HL-60 (cell line): ENCODE measurements at regions not wholly inside any gene's neighbourhood (a gene's known extent, or its start where the extent isn't known, plus 50 kb on each side); places are given as distances from the start of the nearest gene placed in this dataset.

Source experiments
- DNase-seq, 2 experiments: peaks; one replicate each; pipeline ENCODE4 v3.0.0-alpha.2; 2010 to 2020; ENCODE audit warnings: low read depth in 1 of 2, low spot score in 1 of 2
- H3K27ac ChIP-seq: fragments of 250-450 bp; sonication (Bioruptor Pico); replicated peaks from 2 replicates; pipeline ENCODE4 v1.5.1; 2020; ENCODE audit warnings: mild to moderate bottlenecking, moderate library complexity
- H3K27me3 ChIP-seq: fragments of 250-450 bp; sonication (Bioruptor Pico); 2 replicates; pipeline ENCODE4 v1.5.1; 2021; ENCODE audit warnings: mild to moderate bottlenecking, moderate library complexity; ENCODE audit not compliant: insufficient read depth, poor library complexity, severe bottlenecking
- H3K4me3 ChIP-seq: replicated peaks from 2 replicates; pipeline ENCODE4 v1.5.1; 2011; ENCODE audit warnings: mild to moderate bottlenecking, control low read depth, low read length; ENCODE audit not compliant: insufficient read depth
- GABPA ChIP-seq: IDR thresholded peaks from 2 replicates; pipeline ENCODE4 v1.6.1; 2012; ENCODE audit warnings: low read depth
- POLR2AphosphoS5 ChIP-seq: IDR thresholded peaks from 2 replicates; pipeline ENCODE4 v1.6.1; 2012; ENCODE audit warnings: low read depth
- REST ChIP-seq: IDR thresholded peaks from 2 replicates; pipeline ENCODE4 v1.6.1; 2012; ENCODE audit warnings: low read depth; ENCODE audit not compliant: insufficient replicate concordance
- SPI1 ChIP-seq: IDR thresholded peaks from 2 replicates; pipeline ENCODE4 v1.6.1; 2012; ENCODE audit warnings: low read depth, mild to moderate bottlenecking, borderline replicate concordance
- TF ChIP-seq, protein P1 (sequence below): IDR thresholded peaks from one replicate; pipeline ENCODE4 v1.5.1; 2011; ENCODE audit warnings: low read length, control low read depth, inconsistent platforms; ENCODE audit not compliant: insufficient read depth

DNA sequence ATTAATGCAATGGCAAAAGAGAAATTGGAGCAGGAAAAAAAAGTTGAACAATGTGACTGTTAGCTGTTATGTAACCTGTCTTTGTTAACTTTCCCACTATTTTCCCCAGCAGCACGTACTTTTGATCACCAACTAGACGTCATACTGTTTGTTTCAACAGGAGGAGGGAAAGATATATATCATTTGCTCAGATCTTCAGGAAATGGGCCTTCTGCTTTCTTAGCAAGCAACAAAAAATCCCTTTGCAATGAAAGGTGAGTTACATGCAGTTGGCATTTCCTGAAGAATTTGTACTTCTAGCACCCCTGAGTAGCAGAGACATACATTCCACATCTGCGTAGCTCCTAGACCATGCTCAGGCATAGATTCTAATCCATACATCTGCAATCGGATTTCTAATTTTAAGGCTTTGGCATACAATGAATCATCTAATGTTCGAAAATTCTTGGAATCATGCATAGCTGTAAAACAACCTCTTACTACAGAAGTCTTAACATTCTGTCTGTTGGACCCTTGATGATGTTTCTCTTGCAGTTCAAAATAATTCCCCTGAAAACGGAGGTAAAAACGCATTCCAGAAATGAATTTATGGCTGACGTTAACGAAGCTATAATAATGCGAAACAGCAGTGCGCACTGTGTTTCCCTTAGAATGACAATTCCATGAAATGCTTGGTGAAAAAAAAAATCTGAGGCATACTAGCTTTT, 286.9 kb upstream of the MGMT start:
- H3K27me3 ChIP-seq = no peaks in the 10 kb centered on the region
- no peak overlapping the region for H3K27ac ChIP-seq
- TF ChIP-seq, protein P1, sequence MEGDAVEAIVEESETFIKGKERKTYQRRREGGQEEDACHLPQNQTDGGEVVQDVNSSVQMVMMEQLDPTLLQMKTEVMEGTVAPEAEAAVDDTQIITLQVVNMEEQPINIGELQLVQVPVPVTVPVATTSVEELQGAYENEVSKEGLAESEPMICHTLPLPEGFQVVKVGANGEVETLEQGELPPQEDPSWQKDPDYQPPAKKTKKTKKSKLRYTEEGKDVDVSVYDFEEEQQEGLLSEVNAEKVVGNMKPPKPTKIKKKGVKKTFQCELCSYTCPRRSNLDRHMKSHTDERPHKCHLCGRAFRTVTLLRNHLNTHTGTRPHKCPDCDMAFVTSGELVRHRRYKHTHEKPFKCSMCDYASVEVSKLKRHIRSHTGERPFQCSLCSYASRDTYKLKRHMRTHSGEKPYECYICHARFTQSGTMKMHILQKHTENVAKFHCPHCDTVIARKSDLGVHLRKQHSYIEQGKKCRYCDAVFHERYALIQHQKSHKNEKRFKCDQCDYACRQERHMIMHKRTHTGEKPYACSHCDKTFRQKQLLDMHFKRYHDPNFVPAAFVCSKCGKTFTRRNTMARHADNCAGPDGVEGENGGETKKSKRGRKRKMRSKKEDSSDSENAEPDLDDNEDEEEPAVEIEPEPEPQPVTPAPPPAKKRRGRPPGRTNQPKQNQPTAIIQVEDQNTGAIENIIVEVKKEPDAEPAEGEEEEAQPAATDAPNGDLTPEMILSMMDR = no peak
- TF ChIP-seq SPI1 (no peak), REST (no peak), POLR2AphosphoS5 (no peak), GABPA (no peak)
- no peak overlapping the region for H3K4me3 ChIP-seq
- DNase-seq = no peak

- TF ChIP-seq REST = no peak
- TF ChIP-seq, protein P1 = no peak
- TF ChIP-seq POLR2AphosphoS5 = no peak
- Histone ChIP-seq H3K27ac (no peak overlapping the region), H3K4me3 (no peak overlapping the region), H3K27me3 (no peaks in the 10 kb centered on the region)
- no peak for DNase-seq
Measured at GRCh38 chr10:129184196-129184595, 282.8 kb upstream of the MGMT start.

GRCh38 chr10:129187331-129187730, 279.7 kb upstream of the MGMT start:
- no peak for DNase-seq
- TF ChIP-seq POLR2AphosphoS5 = no peak
- TF ChIP-seq, protein P1 = no peak
- TF ChIP-seq SPI1 = no peak
- Histone ChIP-seq H3K4me3 (no peak overlapping the region), H3K27ac (no peak overlapping the region), H3K27me3 (no peaks in the 10 kb centered on the region)

- no peak overlapping the region for H3K4me3 ChIP-seq
- no peak for DNase-seq
- H3K27ac ChIP-seq = no peak overlapping the region
- H3K27me3 ChIP-seq = no peaks in the 10 kb centered on the region
- TF ChIP-seq REST (no peak), GABPA (no peak), POLR2AphosphoS5 (no peak), SPI1 (no peak)
- TF ChIP-seq, protein P1 = no peak
Measured at GRCh38 chr10:129191797-129192196, 275.2 kb upstream of the MGMT start.
